ENCODE measurements at regions not wholly inside any gene's neighbourhood (a gene's known extent, or its start where the extent isn't known, plus 50 kb on each side); places are given as distances from the start of the nearest gene placed in this dataset.
"Not testable (repeated sequence)": the region's sequence is repeated elsewhere in the genome, so short reads cannot be mapped to it uniquely, and the experiment has no call there.

GRCh38 chr5:106801554-106801953 is 869.2 kb downstream of the EFNA5 start:
- no peak for DNase-seq (ENCODE audit: low read depth)

- no peak for DNase-seq (ENCODE audit: low read depth)
These were observed 872.7 kb downstream of the EFNA5 start for GRCh38 chr5:106797996-106798395.

- no peak for DNase-seq (ENCODE audit: low read depth)
These were observed 874.7 kb downstream of the EFNA5 start for GRCh38 chr5:106796081-106796480.

GRCh38 chr5:106784846-106785245 is 885.9 kb downstream of the EFNA5 start:
- no peak for DNase-seq (ENCODE audit: low read depth)

- no peak for DNase-seq (ENCODE audit: low read depth)
These were observed 890.4 kb downstream of the EFNA5 start for GRCh38 chr5:106780355-106780754.

GRCh38 chr5:106776515-106776914 is 894.2 kb downstream of the EFNA5 start:
- not testable (repeated sequence) for DNase-seq (ENCODE audit: low read depth)

- DNase-seq (ENCODE audit: low read depth) = no peak
These were observed 902.3 kb downstream of the EFNA5 start for GRCh38 chr5:106768392-106768791.

- DNase-seq (ENCODE audit: low read depth) = no peak
These were observed 903.8 kb downstream of the EFNA5 start for GRCh38 chr5:106766916-106767315.

GRCh38 chr5:106759581-106759980 is 911.2 kb downstream of the EFNA5 start:
- DNase-seq (ENCODE audit: low read depth) = no peak

- DNase-seq (ENCODE audit: low read depth) = no peak
These were observed 911.6 kb downstream of the EFNA5 start for GRCh38 chr5:106759152-106759551.

- DNase-seq (ENCODE audit: low read depth) = no peak
These were observed 913.1 kb downstream of the EFNA5 start for GRCh38 chr5:106757672-106758071.

GRCh38 chr5:106755789-106756188 is 914.9 kb downstream of the EFNA5 start:
- DNase-seq (ENCODE audit: low read depth) = no peak

- DNase-seq (ENCODE audit: low read depth) = no peak
These were observed 915.7 kb downstream of the EFNA5 start for GRCh38 chr5:106755066-106755465.

GRCh38 chr5:106749826-106750225 is 920.9 kb downstream of the EFNA5 start:
- DNase-seq (ENCODE audit: low read depth) = no peak

GRCh38 chr5:106739127-106739526 is 931.6 kb downstream of the EFNA5 start:
- no peak for DNase-seq (ENCODE audit: low read depth)

- no peak for DNase-seq (ENCODE audit: low read depth)
These were observed 933.6 kb downstream of the EFNA5 start for GRCh38 chr5:106737111-106737510.

GRCh38 chr5:106732624-106733023 is 938.1 kb downstream of the EFNA5 start:
- no peak for DNase-seq (ENCODE audit: low read depth)

- DNase-seq (ENCODE audit: low read depth) = no peak
These were observed 939.8 kb downstream of the EFNA5 start for GRCh38 chr5:106730912-106731311.

GRCh38 chr5:106730506-106730905 is 940.2 kb downstream of the EFNA5 start:
- DNase-seq (ENCODE audit: low read depth) = no peak

GRCh38 chr5:106728208-106728607 is 942.5 kb downstream of the EFNA5 start:
- DNase-seq (ENCODE audit: low read depth) = no peak

- no peak for DNase-seq (ENCODE audit: low read depth)
These were observed 943.7 kb downstream of the EFNA5 start for GRCh38 chr5:106727071-106727470.

- DNase-seq (ENCODE audit: low read depth) = no peak
These were observed 950.4 kb downstream of the EFNA5 start for GRCh38 chr5:106720367-106720766.

- DNase-seq (ENCODE audit: low read depth) = no peak
These were observed 970.9 kb downstream of the EFNA5 start for GRCh38 chr5:106699796-106700195.

- no peak for DNase-seq (ENCODE audit: low read depth)
These were observed 971.5 kb downstream of the EFNA5 start for GRCh38 chr5:106699198-106699597.

GRCh38 chr5:106698169-106698568 is 972.6 kb downstream of the EFNA5 start:
- DNase-seq (ENCODE audit: low read depth) = no peak
